Neural progenitor cell (in vitro differentiated cells): ENCODE measurements at regions not wholly inside any gene's neighbourhood (a gene's known extent, or its start where the extent isn't known, plus 50 kb on each side); places are given as distances from the start of the nearest gene placed in this dataset.

Experiments
- EZH2phosphoT487 ChIP-seq: fragments of 200-600 bp; sonication (generic); IDR thresholded peaks from 2 replicates; pipeline ENCODE4 v1.6.1; 2017; ENCODE audit warnings: antibody characterized with exemption
- TF ChIP-seq, protein P1 (sequence below): fragments of 200-600 bp; sonication (generic); IDR thresholded peaks from 2 replicates; pipeline ENCODE4 v1.5.1; 2017; ENCODE audit warnings: antibody characterized with exemption, mild to moderate bottlenecking

DNA sequence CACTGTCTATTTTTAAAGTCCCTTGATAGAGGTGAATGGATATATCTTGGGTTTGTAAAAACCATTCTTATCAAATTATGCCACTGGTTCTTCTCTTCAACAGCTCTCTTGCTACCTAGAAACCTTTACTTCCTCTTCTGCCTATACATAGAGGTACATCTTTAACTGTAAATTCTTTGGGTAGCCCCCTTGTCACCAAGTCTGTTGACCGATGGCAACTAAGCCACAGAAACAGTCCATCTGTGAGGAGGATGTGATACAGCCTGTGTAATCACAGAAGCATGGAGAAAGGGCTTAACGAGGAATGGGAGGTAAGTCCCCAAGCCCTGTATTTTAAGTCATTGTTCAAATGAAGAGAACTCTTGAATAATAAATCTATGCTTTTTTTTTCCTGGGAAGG lies 246.5 kb upstream of the MDFIC2 start:
- TF ChIP-seq, protein P1, sequence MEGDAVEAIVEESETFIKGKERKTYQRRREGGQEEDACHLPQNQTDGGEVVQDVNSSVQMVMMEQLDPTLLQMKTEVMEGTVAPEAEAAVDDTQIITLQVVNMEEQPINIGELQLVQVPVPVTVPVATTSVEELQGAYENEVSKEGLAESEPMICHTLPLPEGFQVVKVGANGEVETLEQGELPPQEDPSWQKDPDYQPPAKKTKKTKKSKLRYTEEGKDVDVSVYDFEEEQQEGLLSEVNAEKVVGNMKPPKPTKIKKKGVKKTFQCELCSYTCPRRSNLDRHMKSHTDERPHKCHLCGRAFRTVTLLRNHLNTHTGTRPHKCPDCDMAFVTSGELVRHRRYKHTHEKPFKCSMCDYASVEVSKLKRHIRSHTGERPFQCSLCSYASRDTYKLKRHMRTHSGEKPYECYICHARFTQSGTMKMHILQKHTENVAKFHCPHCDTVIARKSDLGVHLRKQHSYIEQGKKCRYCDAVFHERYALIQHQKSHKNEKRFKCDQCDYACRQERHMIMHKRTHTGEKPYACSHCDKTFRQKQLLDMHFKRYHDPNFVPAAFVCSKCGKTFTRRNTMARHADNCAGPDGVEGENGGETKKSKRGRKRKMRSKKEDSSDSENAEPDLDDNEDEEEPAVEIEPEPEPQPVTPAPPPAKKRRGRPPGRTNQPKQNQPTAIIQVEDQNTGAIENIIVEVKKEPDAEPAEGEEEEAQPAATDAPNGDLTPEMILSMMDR, result no peak
- no peak for TF ChIP-seq EZH2phosphoT487
